ENCODE measurements at regions not wholly inside any gene's neighbourhood (a gene's known extent, or its start where the extent isn't known, plus 50 kb on each side); places are given as distances from the start of the nearest gene placed in this dataset.

DNA sequence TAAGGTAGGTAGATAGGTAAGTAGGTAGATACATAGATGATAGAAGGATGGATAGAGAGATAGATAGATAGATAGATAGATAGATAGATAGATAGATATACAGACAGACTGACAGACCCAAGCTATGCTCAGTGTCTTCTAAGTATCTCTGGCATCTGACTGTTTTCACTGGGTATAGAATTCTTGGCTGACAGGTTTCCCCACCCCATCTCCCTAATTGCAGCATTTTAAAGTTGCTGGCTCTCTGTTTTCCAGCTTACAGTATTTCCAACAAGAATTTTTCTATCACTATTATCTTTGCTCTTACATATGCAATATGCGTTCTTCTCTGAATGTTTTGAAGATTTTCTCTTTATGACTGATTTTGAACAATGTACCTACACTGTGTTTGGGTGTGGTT, 328.7 kb downstream of the TCERG1L start:
- TF ChIP-seq, protein P1, sequence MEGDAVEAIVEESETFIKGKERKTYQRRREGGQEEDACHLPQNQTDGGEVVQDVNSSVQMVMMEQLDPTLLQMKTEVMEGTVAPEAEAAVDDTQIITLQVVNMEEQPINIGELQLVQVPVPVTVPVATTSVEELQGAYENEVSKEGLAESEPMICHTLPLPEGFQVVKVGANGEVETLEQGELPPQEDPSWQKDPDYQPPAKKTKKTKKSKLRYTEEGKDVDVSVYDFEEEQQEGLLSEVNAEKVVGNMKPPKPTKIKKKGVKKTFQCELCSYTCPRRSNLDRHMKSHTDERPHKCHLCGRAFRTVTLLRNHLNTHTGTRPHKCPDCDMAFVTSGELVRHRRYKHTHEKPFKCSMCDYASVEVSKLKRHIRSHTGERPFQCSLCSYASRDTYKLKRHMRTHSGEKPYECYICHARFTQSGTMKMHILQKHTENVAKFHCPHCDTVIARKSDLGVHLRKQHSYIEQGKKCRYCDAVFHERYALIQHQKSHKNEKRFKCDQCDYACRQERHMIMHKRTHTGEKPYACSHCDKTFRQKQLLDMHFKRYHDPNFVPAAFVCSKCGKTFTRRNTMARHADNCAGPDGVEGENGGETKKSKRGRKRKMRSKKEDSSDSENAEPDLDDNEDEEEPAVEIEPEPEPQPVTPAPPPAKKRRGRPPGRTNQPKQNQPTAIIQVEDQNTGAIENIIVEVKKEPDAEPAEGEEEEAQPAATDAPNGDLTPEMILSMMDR (conservative IDR thresholded peaks at IDR 0.05; ENCODE audit: low read depth in 2 of 2): no peak
- TF ChIP-seq CREB1 (CRISPR knock-in tag; IDR thresholded peaks at IDR 0.05; ENCODE audit: low read depth): no peak

All from GM23338 (cell line).